Lower lobe of right lung (tissue), 2 donors: ENCODE measurements at regions not wholly inside any gene's neighbourhood (a gene's known extent, or its start where the extent isn't known, plus 50 kb on each side); places are given as distances from the start of the nearest gene placed in this dataset.

ENCODE experiments used
- ATAC-seq, 2 donors: fragments of 200-7000 bp; cut with Tn5 transposase; one replicate each; pipeline ENCODE4 v1.9.1; 2020 to 2022; ENCODE audit warnings: mild to moderate bottlenecking in 2 of 2, moderate library complexity in 2 of 2
- DNase-seq: peaks from one replicate; pipeline ENCODE4 v3.0.0-alpha.2; 2020
- H3K27ac ChIP-seq: fragments of 200-600 bp; one replicate; pipeline ENCODE4 v1.8.0; 2022
- H3K27me3 ChIP-seq: fragments of 200-600 bp; one replicate; pipeline ENCODE4 v1.8.0; 2022; ENCODE audit warnings: low read depth
- H3K36me3 ChIP-seq: fragments of 200-600 bp; one replicate; pipeline ENCODE4 v1.8.0; 2022; ENCODE audit warnings: mild to moderate bottlenecking
- H3K4me1 ChIP-seq: fragments of 200-600 bp; one replicate; pipeline ENCODE4 v1.8.0; 2022
- H3K4me3 ChIP-seq: fragments of 200-600 bp; one replicate; pipeline ENCODE4 v1.8.0; 2022; ENCODE audit warnings: mild to moderate bottlenecking
- H3K9me3 ChIP-seq: fragments of 200-600 bp; one replicate; pipeline ENCODE4 v1.8.0; 2022
- intact Hi-C: fragments of 100-400 bp; cut with DNase I; formaldehyde crosslinking; loops from one replicate; pipeline ENCODE4 v1.11.0; 2022
- TF ChIP-seq, protein P1 (sequence below): fragments of 200-600 bp; IDR thresholded peaks from one replicate; pipeline ENCODE4 v1.8.0; 2022; ENCODE audit warnings: antibody characterized with exemption, mild to moderate bottlenecking
- donor health status: DM: no; HTN: yes; CAD: no; lungs with severe emphysema.

DNA sequence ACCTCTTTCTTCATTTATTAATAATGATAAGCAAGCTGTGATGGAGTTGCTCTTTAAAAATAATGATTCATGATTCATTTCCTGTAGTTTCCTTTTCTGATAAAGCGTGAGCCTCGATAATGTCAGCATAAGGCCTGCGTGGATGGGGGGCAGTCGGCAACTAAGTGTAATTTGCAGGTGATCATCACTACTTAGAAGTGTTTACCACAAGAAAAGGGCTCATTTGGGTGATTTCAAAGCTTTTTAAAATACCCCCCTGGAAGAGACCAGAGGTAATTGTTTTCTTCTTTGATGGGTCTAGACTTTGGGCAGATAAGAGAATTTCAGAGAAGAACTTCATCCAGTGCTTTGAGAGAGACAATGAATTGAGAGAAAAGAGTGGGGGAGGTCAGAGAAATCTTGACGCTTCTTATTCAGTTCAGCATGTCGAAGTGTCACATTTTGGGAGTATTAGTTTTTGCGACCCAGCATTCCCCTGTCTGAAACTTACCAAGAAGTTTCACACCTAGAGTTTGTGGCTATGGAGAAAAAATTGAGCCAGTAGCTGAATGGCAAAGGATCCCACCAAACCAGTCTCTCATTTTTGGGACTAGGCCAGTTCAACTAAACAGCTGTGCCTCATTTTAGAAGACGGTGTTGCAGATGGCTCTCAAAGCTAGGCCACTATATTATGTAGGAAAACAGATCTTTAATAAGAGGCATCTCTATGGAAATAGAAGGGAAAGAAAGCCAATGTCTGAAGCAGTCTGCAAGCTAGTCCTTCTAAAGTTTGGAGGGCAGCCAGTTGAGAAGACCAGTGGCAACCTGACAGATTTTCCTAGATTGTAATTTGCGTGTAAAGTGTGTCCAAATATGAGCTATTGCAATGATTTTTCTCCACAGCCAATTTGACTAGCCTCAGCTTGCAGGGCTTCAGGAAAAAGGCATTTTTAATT is 171.0 kb upstream of the PPP1R2C start:
- no peaks in the 10 kb centered on the region for H3K4me1 ChIP-seq
- no peak overlapping the region for H3K4me3 ChIP-seq
- DNase-seq: no peak
- no peaks in the 10 kb centered on the region for H3K36me3 ChIP-seq
- no peaks in the 10 kb centered on the region for H3K9me3 ChIP-seq
- H3K27ac ChIP-seq: no peak overlapping the region
- no peaks in the 10 kb centered on the region for H3K27me3 ChIP-seq
- intact Hi-C loops: no loop called here
- TF ChIP-seq, protein P1, sequence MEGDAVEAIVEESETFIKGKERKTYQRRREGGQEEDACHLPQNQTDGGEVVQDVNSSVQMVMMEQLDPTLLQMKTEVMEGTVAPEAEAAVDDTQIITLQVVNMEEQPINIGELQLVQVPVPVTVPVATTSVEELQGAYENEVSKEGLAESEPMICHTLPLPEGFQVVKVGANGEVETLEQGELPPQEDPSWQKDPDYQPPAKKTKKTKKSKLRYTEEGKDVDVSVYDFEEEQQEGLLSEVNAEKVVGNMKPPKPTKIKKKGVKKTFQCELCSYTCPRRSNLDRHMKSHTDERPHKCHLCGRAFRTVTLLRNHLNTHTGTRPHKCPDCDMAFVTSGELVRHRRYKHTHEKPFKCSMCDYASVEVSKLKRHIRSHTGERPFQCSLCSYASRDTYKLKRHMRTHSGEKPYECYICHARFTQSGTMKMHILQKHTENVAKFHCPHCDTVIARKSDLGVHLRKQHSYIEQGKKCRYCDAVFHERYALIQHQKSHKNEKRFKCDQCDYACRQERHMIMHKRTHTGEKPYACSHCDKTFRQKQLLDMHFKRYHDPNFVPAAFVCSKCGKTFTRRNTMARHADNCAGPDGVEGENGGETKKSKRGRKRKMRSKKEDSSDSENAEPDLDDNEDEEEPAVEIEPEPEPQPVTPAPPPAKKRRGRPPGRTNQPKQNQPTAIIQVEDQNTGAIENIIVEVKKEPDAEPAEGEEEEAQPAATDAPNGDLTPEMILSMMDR: no peak
- ATAC-seq: no peak

DNA sequence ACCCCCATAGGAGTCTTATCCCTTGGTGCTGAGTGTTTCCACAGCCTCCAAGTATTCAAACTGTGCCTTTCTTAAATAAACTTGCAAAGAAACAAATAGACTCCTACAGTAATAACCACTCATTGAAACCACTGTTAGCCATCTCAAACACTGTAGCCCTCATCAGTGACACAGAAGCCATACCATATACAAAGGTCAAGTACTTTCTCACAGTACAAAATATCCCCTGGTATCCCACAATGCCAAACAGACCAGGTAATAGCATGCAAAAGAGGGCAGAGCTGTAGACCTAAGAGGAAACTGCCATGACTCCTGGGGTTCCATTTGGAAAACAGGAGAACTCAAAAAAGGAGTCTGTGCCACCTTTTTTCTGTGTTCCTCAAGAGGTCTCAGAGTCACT is 173.8 kb upstream of the PPP1R2C start:
- no peak for ATAC-seq
- intact Hi-C loops: no loop called here

GRCh38 chrX:42952621-42953020 is 174.7 kb upstream of the PPP1R2C start:
- TF ChIP-seq, protein P1: no peak
- DNase-seq (no peak), ATAC-seq (no peak)
- intact Hi-C loops: no loop called here
- no peaks in the 10 kb centered on the region for H3K27me3 ChIP-seq
- no peak overlapping the region for H3K27ac ChIP-seq
- no peaks in the 10 kb centered on the region for H3K9me3 ChIP-seq
- no peaks in the 10 kb centered on the region for H3K36me3 ChIP-seq
- H3K4me3 ChIP-seq: no peak overlapping the region
- H3K4me1 ChIP-seq: no peaks in the 10 kb centered on the region

More for the DNA sequence above, 173.8 kb upstream of the PPP1R2C start:
- TF ChIP-seq, protein P1: no peak
- H3K4me3 ChIP-seq: no peak overlapping the region
- H3K9me3 ChIP-seq: no peaks in the 10 kb centered on the region
- no peak overlapping the region for H3K27ac ChIP-seq
- no peak for DNase-seq
- H3K4me1 ChIP-seq: no peaks in the 10 kb centered on the region
- no peaks in the 10 kb centered on the region for H3K27me3 ChIP-seq
- no peaks in the 10 kb centered on the region for H3K36me3 ChIP-seq

- H3K4me3 ChIP-seq: no peak overlapping the region
- intact Hi-C loops: no loop called here
- TF ChIP-seq, protein P1: no peak
- H3K9me3 ChIP-seq: no peaks in the 10 kb centered on the region
- no peaks in the 10 kb centered on the region for H3K36me3 ChIP-seq
- no peak overlapping the region for H3K27ac ChIP-seq
- DNase-seq (no peak), ATAC-seq (no peak)
- H3K27me3 ChIP-seq: no peaks in the 10 kb centered on the region
- no peaks in the 10 kb centered on the region for H3K4me1 ChIP-seq
Measured at GRCh38 chrX:42954880-42955279, 176.9 kb upstream of the PPP1R2C start.

- TF ChIP-seq, protein P1: no peak
- H3K27me3 ChIP-seq: no peaks in the 10 kb centered on the region
- DNase-seq (no peak), ATAC-seq (no peak)
- H3K36me3 ChIP-seq: no peaks in the 10 kb centered on the region
- H3K9me3 ChIP-seq: no peaks in the 10 kb centered on the region
- no peak overlapping the region for H3K4me3 ChIP-seq
- intact Hi-C loops: no loop called here
- H3K4me1 ChIP-seq: no peaks in the 10 kb centered on the region
- H3K27ac ChIP-seq: no peak overlapping the region
Measured at GRCh38 chrX:42955349-42955748, 177.4 kb upstream of the PPP1R2C start.
